Tibial nerve (tissue), 4 donors: ENCODE measurements at regions not wholly inside any gene's neighbourhood (a gene's known extent, or its start where the extent isn't known, plus 50 kb on each side); places are given as distances from the start of the nearest gene placed in this dataset.
"Not testable (repeated sequence)": the region's sequence is repeated elsewhere in the genome, so short reads cannot be mapped to it uniquely, and the experiment has no call there.

Experiments
- DNase-seq, 2 donors: peaks; one replicate each; pipeline ENCODE4 v3.0.0-alpha.2; 2019; ENCODE audit warnings: low spot score in 2 of 2
- H3K27ac ChIP-seq, 4 donors: fragments of 200-600 bp; sonication (generic) in 3 of 4; one replicate each; pipeline ENCODE4 v1.5.1; 2017 to 2019; ENCODE audit warnings: mild to moderate bottlenecking in 1 of 4
- H3K27me3 ChIP-seq, 2 donors: fragments of 200-600 bp; sonication (generic) in 1 of 2; one replicate each; pipeline versions ENCODE4 v1.5.1 to v1.6.0; 2017 to 2019
- H3K36me3 ChIP-seq, 3 donors: fragments of 200-600 bp; sonication (generic); one replicate each; pipeline ENCODE4 v1.5.1; 2018 to 2019
- H3K4me1 ChIP-seq, 4 donors: fragments of 200-600 bp; sonication (generic) in 3 of 4; one replicate each; pipeline ENCODE4 v1.5.1; 2017 to 2019
- H3K4me3 ChIP-seq, 4 donors: fragments of 200-600 bp; sonication (generic) in 3 of 4; one replicate each; pipeline ENCODE4 v1.5.1; 2017 to 2019; ENCODE audit warnings: mild to moderate bottlenecking in 1 of 4, moderate library complexity in 1 of 4
- H3K9me3 ChIP-seq, 4 donors: fragments of 200-600 bp; sonication (generic) in 3 of 4; one replicate each; pipeline ENCODE4 v1.5.1; 2017 to 2019
- EP300 ChIP-seq, 2 donors: sonication (generic); formaldehyde crosslinking; IDR thresholded peaks; one replicate each; pipeline ENCODE4 v1.6.1; 2017; ENCODE audit warnings: antibody characterized with exemption in 2 of 2, mild to moderate bottlenecking in 1 of 2
- POLR2A ChIP-seq, 2 donors: fragments of 450-650 bp; IDR thresholded peaks; one replicate each; pipeline ENCODE4 v1.6.1; 2017; ENCODE audit warnings: antibody characterized with exemption in 2 of 2, mild to moderate bottlenecking in 2 of 2, moderate library complexity in 2 of 2
- WGBS, 2 donors: methylation state at CpG; one replicate each; pipeline ENCODE4 v1.1.5; 2018; 5-methylcytosine and 5-hydroxymethylcytosine counted together
- TF ChIP-seq, protein P1 (sequence below), 5 experiments: fragments of 200-600 bp in 3 of 5; fragments of 450-650 bp in 2 of 5; sonication (generic) in 3 of 5; IDR thresholded peaks; one replicate each; pipeline ENCODE4 v1.5.1; 2016 to 2019; ENCODE audit warnings: antibody characterized with exemption in 5 of 5, mild to moderate bottlenecking in 3 of 5, moderate library complexity in 2 of 5

DNA sequence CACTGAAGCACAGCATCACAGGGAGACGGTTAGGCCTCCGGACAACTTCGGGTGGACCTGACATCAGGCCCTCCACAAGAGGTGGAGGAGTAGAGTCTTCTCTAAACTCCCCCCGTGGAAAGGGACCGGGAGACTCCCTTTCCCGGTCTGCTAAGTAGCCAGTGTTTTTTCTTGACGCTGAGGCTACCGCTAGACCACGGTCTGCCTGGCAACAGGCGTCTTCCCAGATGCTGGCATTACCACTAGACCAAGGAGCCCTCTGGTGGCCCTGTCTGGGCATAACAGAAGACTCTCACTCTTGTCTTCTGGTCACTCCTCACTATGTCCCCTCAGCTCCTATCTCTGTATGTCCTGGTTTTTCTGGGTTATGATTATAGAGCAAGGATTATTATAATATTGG is 401.5 kb upstream of the MAGEC2 start:
- not testable (repeated sequence) for H3K9me3 ChIP-seq, H3K4me1 ChIP-seq, H3K36me3 ChIP-seq, DNase-seq, H3K27ac ChIP-seq, H3K27me3 ChIP-seq, H3K4me3 ChIP-seq
- TF ChIP-seq, protein P1, sequence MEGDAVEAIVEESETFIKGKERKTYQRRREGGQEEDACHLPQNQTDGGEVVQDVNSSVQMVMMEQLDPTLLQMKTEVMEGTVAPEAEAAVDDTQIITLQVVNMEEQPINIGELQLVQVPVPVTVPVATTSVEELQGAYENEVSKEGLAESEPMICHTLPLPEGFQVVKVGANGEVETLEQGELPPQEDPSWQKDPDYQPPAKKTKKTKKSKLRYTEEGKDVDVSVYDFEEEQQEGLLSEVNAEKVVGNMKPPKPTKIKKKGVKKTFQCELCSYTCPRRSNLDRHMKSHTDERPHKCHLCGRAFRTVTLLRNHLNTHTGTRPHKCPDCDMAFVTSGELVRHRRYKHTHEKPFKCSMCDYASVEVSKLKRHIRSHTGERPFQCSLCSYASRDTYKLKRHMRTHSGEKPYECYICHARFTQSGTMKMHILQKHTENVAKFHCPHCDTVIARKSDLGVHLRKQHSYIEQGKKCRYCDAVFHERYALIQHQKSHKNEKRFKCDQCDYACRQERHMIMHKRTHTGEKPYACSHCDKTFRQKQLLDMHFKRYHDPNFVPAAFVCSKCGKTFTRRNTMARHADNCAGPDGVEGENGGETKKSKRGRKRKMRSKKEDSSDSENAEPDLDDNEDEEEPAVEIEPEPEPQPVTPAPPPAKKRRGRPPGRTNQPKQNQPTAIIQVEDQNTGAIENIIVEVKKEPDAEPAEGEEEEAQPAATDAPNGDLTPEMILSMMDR (IDR thresholded peaks at IDR 0.05), result peak in 1 of 5 experiments; percentile 14
- WGBS, 2 donors, result 80 to 81% methylated on average over 9 to 10 of the region's 10 CpGs

DNA sequence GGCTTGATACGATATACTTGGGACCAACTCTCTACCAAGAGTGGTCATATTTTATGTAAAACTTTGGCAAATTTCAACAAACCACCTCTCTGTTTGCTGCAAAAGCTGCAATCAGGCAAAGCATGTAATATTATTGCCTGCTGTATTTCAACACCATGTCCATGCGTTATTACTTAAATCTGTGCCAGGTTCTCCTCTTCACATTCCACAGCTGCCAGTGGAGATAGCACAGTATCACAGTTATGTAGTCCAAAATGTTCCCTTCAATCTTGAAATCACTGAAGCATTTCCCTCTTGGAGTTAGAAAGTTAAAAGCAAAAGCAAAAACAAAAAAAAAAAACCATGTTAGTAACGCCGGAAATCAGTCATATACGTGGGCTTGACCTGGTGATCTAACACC is 396.7 kb upstream of the MAGEC2 start:
- 77 to 79% methylated on average over 5 of the region's 5 CpGs for WGBS, 2 donors
- H3K27me3 ChIP-seq, result peaks cover 0 to 6% of the 10 kb centered on the region in 2 donors
- H3K4me3 ChIP-seq, result no peak overlapping the region
- H3K27ac ChIP-seq, result no peak overlapping the region
- no peaks in the 10 kb centered on the region for H3K36me3 ChIP-seq
- TF ChIP-seq POLR2A (IDR thresholded peaks at IDR 0.05), result no peak
- TF ChIP-seq, protein P1 (IDR thresholded peaks at IDR 0.05), result no peak
- no peak for TF ChIP-seq EP300 (IDR thresholded peaks at IDR 0.05)
- H3K9me3 ChIP-seq, result no peaks in the 10 kb centered on the region
- DNase-seq, result no peak
- H3K4me1 ChIP-seq, result no peaks in the 10 kb centered on the region

DNA sequence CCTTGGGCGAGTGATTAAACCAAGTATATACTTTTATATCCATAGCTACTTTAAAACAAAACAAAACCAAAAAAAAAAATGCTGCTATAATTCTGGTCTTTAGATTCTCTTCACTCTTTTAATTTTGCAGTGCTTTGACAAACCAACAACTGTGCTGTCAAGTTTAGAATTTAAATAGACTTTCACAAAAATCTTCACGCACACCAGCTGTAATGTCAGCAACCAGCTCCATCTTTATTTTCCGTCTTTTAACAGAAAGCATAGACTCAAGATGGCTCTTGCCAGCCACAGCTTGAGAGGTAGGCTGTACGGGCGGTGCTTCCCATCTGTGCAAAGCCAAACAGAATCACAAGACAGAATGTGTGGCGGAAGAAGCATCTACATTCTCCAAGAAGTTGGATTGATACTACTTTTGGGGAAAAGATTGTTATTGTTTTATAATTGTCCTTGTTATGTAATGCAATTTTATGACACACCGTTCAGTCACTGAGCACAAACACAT is 388.3 kb upstream of the MAGEC2 start:
- no peak for TF ChIP-seq POLR2A (IDR thresholded peaks at IDR 0.05)
- TF ChIP-seq, protein P1 (IDR thresholded peaks at IDR 0.05), result no peak
- TF ChIP-seq EP300 (IDR thresholded peaks at IDR 0.05), result no peak
- H3K27ac ChIP-seq, result no peak overlapping the region
- no peak overlapping the region for H3K4me3 ChIP-seq
- no peak for DNase-seq
- no peaks in the 10 kb centered on the region for H3K9me3 ChIP-seq
- H3K27me3 ChIP-seq, result no peaks in the 10 kb centered on the region
- 85 to 92% methylated on average over 7 of the region's 7 CpGs for WGBS, 2 donors
- no peaks in the 10 kb centered on the region for H3K4me1 ChIP-seq
- no peaks in the 10 kb centered on the region for H3K36me3 ChIP-seq

DNA sequence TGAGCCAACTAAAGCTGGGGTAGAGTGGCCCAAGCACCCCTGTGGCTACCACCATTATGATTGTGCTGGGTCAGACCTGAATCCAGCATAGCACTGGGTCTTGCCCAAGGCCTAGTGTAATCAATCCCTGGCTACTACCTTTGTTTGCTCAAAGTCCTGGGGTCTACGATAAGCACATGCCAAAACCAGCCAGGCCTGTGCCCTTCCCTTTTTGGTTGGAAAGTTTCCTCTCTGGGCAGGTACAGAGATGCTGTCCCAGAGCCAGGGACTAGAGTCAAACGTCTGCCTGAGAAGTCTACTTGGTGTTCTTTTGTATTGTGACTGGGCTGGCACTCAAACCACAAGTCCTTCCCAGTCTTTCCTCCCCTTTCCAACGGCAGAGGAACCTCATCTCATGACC is 371.5 kb upstream of the MAGEC2 start:
- no peak for DNase-seq
- Histone ChIP-seq H3K36me3 (no peaks in the 10 kb centered on the region), H3K4me3 (no peak overlapping the region), H3K9me3 (no peaks in the 10 kb centered on the region), H3K27ac (no peak overlapping the region), H3K4me1 (no peaks in the 10 kb centered on the region), H3K27me3 (no peaks in the 10 kb centered on the region)
- no peak for TF ChIP-seq EP300 (IDR thresholded peaks at IDR 0.05)
- TF ChIP-seq, protein P1 (IDR thresholded peaks at IDR 0.05), result no peak
- 56% methylated on average over 3 of the region's 3 CpGs; no CpG with 5 or more reads in 1 of the 2 donors for WGBS, 2 donors

DNA sequence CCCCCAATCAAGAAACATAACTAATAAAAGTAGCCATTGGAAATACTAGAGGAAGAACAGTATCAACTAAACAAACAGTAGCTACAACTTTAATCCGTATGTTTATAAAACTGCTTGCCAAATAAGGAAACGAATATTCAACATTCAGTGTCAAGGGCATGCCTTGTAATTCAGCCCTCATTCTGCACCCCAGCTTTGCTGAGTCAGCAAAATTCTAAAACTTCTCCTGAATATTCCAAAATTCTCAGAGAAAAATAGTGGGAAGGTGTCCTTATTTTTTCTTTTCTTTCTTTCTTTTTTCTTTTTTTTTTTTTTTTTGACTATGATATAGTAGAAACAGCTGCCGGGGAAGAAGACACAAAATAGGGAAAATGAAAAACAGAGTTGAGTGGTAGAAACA is 344.8 kb upstream of the MAGEC2 start:
- Histone ChIP-seq H3K36me3 (no peaks in the 10 kb centered on the region), H3K9me3 (no peaks in the 10 kb centered on the region), H3K27me3 (no peaks in the 10 kb centered on the region), H3K4me1 (no peaks in the 10 kb centered on the region), H3K27ac (no peak overlapping the region), H3K4me3 (no peak overlapping the region)
- 53 to 71% methylated on average over 3 of the region's 3 CpGs for WGBS, 2 donors
- TF ChIP-seq, protein P1 (IDR thresholded peaks at IDR 0.05), result no peak
- TF ChIP-seq EP300 (IDR thresholded peaks at IDR 0.05), result no peak
- no peak for TF ChIP-seq POLR2A (IDR thresholded peaks at IDR 0.05)
- no peak for DNase-seq
